ENCODE measurements at regions not wholly inside any gene's neighbourhood (a gene's known extent, or its start where the extent isn't known, plus 50 kb on each side); places are given as distances from the start of the nearest gene placed in this dataset.
"Not testable (repeated sequence)": the region's sequence is repeated elsewhere in the genome, so short reads cannot be mapped to it uniquely, and the experiment has no call there.

DNA sequence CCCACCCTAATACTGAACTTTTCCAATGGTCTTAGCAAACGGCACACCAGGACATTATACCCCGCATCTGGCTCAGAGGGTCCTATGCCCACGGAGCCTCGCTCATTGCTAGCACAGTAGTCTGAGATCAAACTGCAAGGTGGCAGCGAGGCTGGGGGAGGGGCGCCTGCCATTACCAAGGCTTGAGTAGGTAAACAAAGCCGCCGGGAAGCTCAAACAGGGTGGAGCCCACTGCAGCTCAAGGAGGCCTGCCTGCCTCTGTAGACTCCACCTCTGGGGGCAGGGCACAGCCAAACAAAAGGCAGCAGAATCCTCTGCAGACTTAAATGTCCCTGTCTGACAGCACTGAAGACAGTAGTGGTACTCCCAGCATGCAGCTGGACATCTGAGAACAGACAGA is 108.1 kb downstream of the ANXA2R start:
- H3K9me3 ChIP-seq (ENCODE audit: insufficient read depth in 2 of 2, low read depth in 1 of 2, low read length in 1 of 2) = peaks cover 9 to 15% of the 10 kb centered on the region in 2 experiments; a peak in 2 of 4 replicates
- H4K5ac ChIP-seq (ENCODE audit: insufficient read length, low read depth, low read length); H3K4me2 ChIP-seq (ENCODE audit: insufficient read depth in 1 of 2, low read depth in 2 of 2, low read length in 2 of 2); H4K20me1 ChIP-seq (replicated peaks in 1 of 2; ENCODE audit: control insufficient read depth in 1 of 2, insufficient read depth in 2 of 2, low read length in 2 of 2); H3K14ac ChIP-seq (ENCODE audit: insufficient read length); DNase-seq (ENCODE audit: low read depth in 1 of 2, low spot score in 2 of 2); H3K23me2 ChIP-seq (ENCODE audit: low read depth, low read length); H3K4ac ChIP-seq (replicated peaks; ENCODE audit: insufficient read length, low read depth, low read length); H4K8ac ChIP-seq (ENCODE audit: extremely low read depth, insufficient read depth, low read length); CTCF ChIA-PET (ENCODE audit: partially characterized antibody); H2BK120ac ChIP-seq (replicated peaks; ENCODE audit: low read depth, low read length); H3K4me3 ChIP-seq (ENCODE audit: extremely low read depth in 1 of 4, insufficient read depth in 2 of 4, low read depth in 3 of 4, low read length in 4 of 4); H3K27ac ChIP-seq (ENCODE audit: low read depth, low read length); H2AFZ ChIP-seq (ENCODE audit: low read length); H3K27me3 ChIP-seq (replicated peaks in 1 of 4; ENCODE audit: control insufficient read depth in 3 of 4, extremely low read depth in 1 of 4, insufficient read depth in 3 of 4, low read length in 3 of 4); H3K79me1 ChIP-seq (ENCODE audit: low read depth, low read length); POLR2A ChIA-PET (ENCODE audit: partially characterized antibody); H3K36me3 ChIP-seq (ENCODE audit: control insufficient read depth in 2 of 4, insufficient read depth in 4 of 4, low read length in 3 of 4); H3K4me1 ChIP-seq (replicated peaks in 1 of 4; ENCODE audit: control insufficient read depth in 3 of 4, insufficient read depth in 4 of 4, low read length in 3 of 4); H2BK20ac ChIP-seq (ENCODE audit: low read length); H3K56ac ChIP-seq (replicated peaks; ENCODE audit: insufficient read length, low read depth, low read length); H3K79me2 ChIP-seq (ENCODE audit: control insufficient read depth in 1 of 2, insufficient read depth in 2 of 2, low read length in 2 of 2); H2BK12ac ChIP-seq (ENCODE audit: low read depth, low read length); H2BK15ac ChIP-seq (ENCODE audit: low read length); H2AK5ac ChIP-seq (ENCODE audit: low read depth, low read length); FAIRE-seq; H3K9ac ChIP-seq (replicated peaks in 1 of 4; ENCODE audit: extremely low read depth in 1 of 4, low read depth in 3 of 4, low read length in 3 of 4); H3K18ac ChIP-seq (ENCODE audit: extremely low read depth, low read length); H4K91ac ChIP-seq (replicated peaks; ENCODE audit: insufficient read length, low read length); H2BK5ac ChIP-seq (ENCODE audit: low read depth, low read length); H3K23ac ChIP-seq (ENCODE audit: insufficient read length): not testable (repeated sequence)
- 99% methylated on average over 8 of the region's 8 CpGs; no CpG with 5 or more reads in 1 of the 2 experiments for WGBS, 2 experiments (ENCODE audit: extremely low coverage in 1 of 2, insufficient coverage in 1 of 2, insufficient read length in 1 of 2, insufficient replicate concordance in 2 of 2, low coverage in 1 of 2, low lambda C conversion rate in 2 of 2, missing lambda C conversion rate in 1 of 2)

- DNase-seq (ENCODE audit: low read depth in 1 of 2, low spot score in 2 of 2); POLR2A ChIA-PET (ENCODE audit: partially characterized antibody); H3K23me2 ChIP-seq (ENCODE audit: low read depth, low read length); H2AK5ac ChIP-seq (ENCODE audit: low read depth, low read length); H3K36me3 ChIP-seq (ENCODE audit: control insufficient read depth in 2 of 4, insufficient read depth in 4 of 4, low read length in 3 of 4); H3K23ac ChIP-seq (ENCODE audit: insufficient read length); H3K79me2 ChIP-seq (ENCODE audit: control insufficient read depth in 1 of 2, insufficient read depth in 2 of 2, low read length in 2 of 2); H3K4me2 ChIP-seq (ENCODE audit: insufficient read depth in 1 of 2, low read depth in 2 of 2, low read length in 2 of 2); H3K18ac ChIP-seq (ENCODE audit: extremely low read depth, low read length); H2BK120ac ChIP-seq (replicated peaks; ENCODE audit: low read depth, low read length); H4K20me1 ChIP-seq (replicated peaks in 1 of 2; ENCODE audit: control insufficient read depth in 1 of 2, insufficient read depth in 2 of 2, low read length in 2 of 2); H3K4me1 ChIP-seq (replicated peaks in 1 of 4; ENCODE audit: control insufficient read depth in 3 of 4, insufficient read depth in 4 of 4, low read length in 3 of 4); H2BK20ac ChIP-seq (ENCODE audit: low read length); H2BK5ac ChIP-seq (ENCODE audit: low read depth, low read length); H3K56ac ChIP-seq (replicated peaks; ENCODE audit: insufficient read length, low read depth, low read length); H2AFZ ChIP-seq (ENCODE audit: low read length); H3K27me3 ChIP-seq (replicated peaks in 1 of 4; ENCODE audit: control insufficient read depth in 3 of 4, extremely low read depth in 1 of 4, insufficient read depth in 3 of 4, low read length in 3 of 4); H4K5ac ChIP-seq (ENCODE audit: insufficient read length, low read depth, low read length); H3K14ac ChIP-seq (ENCODE audit: insufficient read length); H2BK15ac ChIP-seq (ENCODE audit: low read length); H2BK12ac ChIP-seq (ENCODE audit: low read depth, low read length); H3K9ac ChIP-seq (replicated peaks in 1 of 4; ENCODE audit: extremely low read depth in 1 of 4, low read depth in 3 of 4, low read length in 3 of 4); H3K79me1 ChIP-seq (ENCODE audit: low read depth, low read length); H3K4me3 ChIP-seq (ENCODE audit: extremely low read depth in 1 of 4, insufficient read depth in 2 of 4, low read depth in 3 of 4, low read length in 4 of 4); H3K27ac ChIP-seq (ENCODE audit: low read depth, low read length); H3K4ac ChIP-seq (replicated peaks; ENCODE audit: insufficient read length, low read depth, low read length); H4K91ac ChIP-seq (replicated peaks; ENCODE audit: insufficient read length, low read length); FAIRE-seq; H4K8ac ChIP-seq (ENCODE audit: extremely low read depth, insufficient read depth, low read length): not testable (repeated sequence)
- peaks cover 9 to 15% of the 10 kb centered on the region in 2 experiments; a peak in 2 of 4 replicates for H3K9me3 ChIP-seq (ENCODE audit: insufficient read depth in 2 of 2, low read depth in 1 of 2, low read length in 1 of 2)
- 93% methylated on average over 9 of the region's 9 CpGs; no CpG with 5 or more reads in 1 of the 2 experiments for WGBS, 2 experiments (ENCODE audit: extremely low coverage in 1 of 2, insufficient coverage in 1 of 2, insufficient read length in 1 of 2, insufficient replicate concordance in 2 of 2, low coverage in 1 of 2, low lambda C conversion rate in 2 of 2, missing lambda C conversion rate in 1 of 2)
- CTCF ChIA-PET (ENCODE audit: partially characterized antibody) = interaction anchor here (0.7 kb wide), 1 partner anchor 908 kb away, joined by 3 read pairs; no protein-coding TSS in a partner anchor
Observed at GRCh38 chr5:42931451-42931850, 108.7 kb downstream of the ANXA2R start.
